Loucy (cell line): ENCODE measurements at regions not wholly inside any gene's neighbourhood (a gene's known extent, or its start where the extent isn't known, plus 50 kb on each side); places are given as distances from the start of the nearest gene placed in this dataset.

Experiments used
- H2AFZ ChIP-seq: fragments of 200-600 bp; sonication (generic); 2 replicates; pipeline ENCODE4 v1.6.0; 2016; ENCODE audit warnings: antibody characterized with exemption, mild to moderate bottlenecking, low read length, moderate library complexity
- H3F3A ChIP-seq: fragments of 200-600 bp; 2 replicates; pipeline ENCODE4 v1.6.0; 2016; ENCODE audit warnings: antibody characterized with exemption, low read depth, mild to moderate bottlenecking
- H3K27me3 ChIP-seq: fragments of 200-600 bp; sonication (generic); 2 replicates; pipeline ENCODE4 v1.6.1; 2014; ENCODE audit warnings: low read length, mild to moderate bottlenecking; ENCODE audit not compliant: insufficient read depth, poor library complexity, severe bottlenecking
- H3K36me3 ChIP-seq: fragments of 200-600 bp; sonication (generic); 2 replicates; pipeline ENCODE4 v1.6.1; 2016; ENCODE audit warnings: low read length; ENCODE audit not compliant: insufficient read depth
- H3K4me1 ChIP-seq: fragments of 200-600 bp; sonication (generic); 2 replicates; pipeline ENCODE4 v1.5.1; 2014; ENCODE audit warnings: low read length, mild to moderate bottlenecking; ENCODE audit not compliant: insufficient read depth, poor library complexity, severe bottlenecking
- H3K4me2 ChIP-seq: fragments of 200-600 bp; sonication (generic); 2 replicates; pipeline ENCODE4 v1.6.0; 2014; ENCODE audit warnings: antibody characterized with exemption, low read length, low read depth, mild to moderate bottlenecking; ENCODE audit not compliant: poor library complexity, severe bottlenecking
- H3K4me3 ChIP-seq: fragments of 200-600 bp; sonication (generic); 2 replicates; pipeline ENCODE4 v1.5.1; 2014; ENCODE audit warnings: low read length, mild to moderate bottlenecking, mixed read lengths; ENCODE audit not compliant: poor library complexity, severe bottlenecking
- H3K79me2 ChIP-seq: fragments of 200-600 bp; sonication (generic); 2 replicates; pipeline ENCODE4 v1.6.1; 2014; ENCODE audit warnings: low read length; ENCODE audit not compliant: insufficient read depth
- H3K9ac ChIP-seq: fragments of 200-600 bp; sonication (generic); 2 replicates; pipeline ENCODE4 v1.6.0; 2014; ENCODE audit warnings: mild to moderate bottlenecking, low read depth, low read length, moderate library complexity; ENCODE audit not compliant: poor library complexity, severe bottlenecking
- H3K9me2 ChIP-seq: fragments of 200-600 bp; sonication (generic); replicated peaks from 2 replicates; pipeline ENCODE4 v1.6.1; 2016; ENCODE audit warnings: low read depth, low read length, mixed read lengths
- H3K9me3 ChIP-seq: fragments of 200-600 bp; sonication (generic); 2 replicates; pipeline ENCODE4 v1.6.1; 2014; ENCODE audit warnings: mild to moderate bottlenecking, antibody characterized with exemption, low read length, low read depth; ENCODE audit not compliant: insufficient read depth
- H4K20me1 ChIP-seq: fragments of 200-600 bp; sonication (generic); 2 replicates; pipeline ENCODE4 v1.6.0; 2014; ENCODE audit warnings: antibody characterized with exemption, low read length, mild to moderate bottlenecking; ENCODE audit not compliant: insufficient read depth, poor library complexity, severe bottlenecking
- EZH2phosphoT487 ChIP-seq: fragments of 200-600 bp; IDR thresholded peaks from 2 replicates; pipeline ENCODE4 v1.6.1; 2018; ENCODE audit warnings: antibody characterized with exemption, mild to moderate bottlenecking, moderate library complexity, borderline replicate concordance
- TF ChIP-seq, protein P1 (sequence below): fragments of 200-600 bp; sonication (generic); conservative IDR thresholded peaks from 2 replicates; pipeline ENCODE4 v1.5.1; 2014; ENCODE audit warnings: mild to moderate bottlenecking, antibody characterized with exemption, low read length

GRCh38 chr14:53531730-53532129 lies 378.6 kb upstream of the DDHD1 start:
- Histone ChIP-seq H3K9ac (no peak overlapping the region), H2AFZ (no peak overlapping the region), H4K20me1 (no peaks in the 10 kb centered on the region), H3K9me2 (no peaks in the 10 kb centered on the region), H3K36me3 (no peaks in the 10 kb centered on the region), H3K4me2 (no peak overlapping the region), H3F3A (no peaks in the 10 kb centered on the region), H3K4me3 (no peak overlapping the region), H3K9me3 (no peaks in the 10 kb centered on the region), H3K79me2 (no peaks in the 10 kb centered on the region), H3K4me1 (no peaks in the 10 kb centered on the region), H3K27me3 (no peaks in the 10 kb centered on the region)
- TF ChIP-seq, protein P1, sequence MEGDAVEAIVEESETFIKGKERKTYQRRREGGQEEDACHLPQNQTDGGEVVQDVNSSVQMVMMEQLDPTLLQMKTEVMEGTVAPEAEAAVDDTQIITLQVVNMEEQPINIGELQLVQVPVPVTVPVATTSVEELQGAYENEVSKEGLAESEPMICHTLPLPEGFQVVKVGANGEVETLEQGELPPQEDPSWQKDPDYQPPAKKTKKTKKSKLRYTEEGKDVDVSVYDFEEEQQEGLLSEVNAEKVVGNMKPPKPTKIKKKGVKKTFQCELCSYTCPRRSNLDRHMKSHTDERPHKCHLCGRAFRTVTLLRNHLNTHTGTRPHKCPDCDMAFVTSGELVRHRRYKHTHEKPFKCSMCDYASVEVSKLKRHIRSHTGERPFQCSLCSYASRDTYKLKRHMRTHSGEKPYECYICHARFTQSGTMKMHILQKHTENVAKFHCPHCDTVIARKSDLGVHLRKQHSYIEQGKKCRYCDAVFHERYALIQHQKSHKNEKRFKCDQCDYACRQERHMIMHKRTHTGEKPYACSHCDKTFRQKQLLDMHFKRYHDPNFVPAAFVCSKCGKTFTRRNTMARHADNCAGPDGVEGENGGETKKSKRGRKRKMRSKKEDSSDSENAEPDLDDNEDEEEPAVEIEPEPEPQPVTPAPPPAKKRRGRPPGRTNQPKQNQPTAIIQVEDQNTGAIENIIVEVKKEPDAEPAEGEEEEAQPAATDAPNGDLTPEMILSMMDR = no peak
- no peak for TF ChIP-seq EZH2phosphoT487

DNA sequence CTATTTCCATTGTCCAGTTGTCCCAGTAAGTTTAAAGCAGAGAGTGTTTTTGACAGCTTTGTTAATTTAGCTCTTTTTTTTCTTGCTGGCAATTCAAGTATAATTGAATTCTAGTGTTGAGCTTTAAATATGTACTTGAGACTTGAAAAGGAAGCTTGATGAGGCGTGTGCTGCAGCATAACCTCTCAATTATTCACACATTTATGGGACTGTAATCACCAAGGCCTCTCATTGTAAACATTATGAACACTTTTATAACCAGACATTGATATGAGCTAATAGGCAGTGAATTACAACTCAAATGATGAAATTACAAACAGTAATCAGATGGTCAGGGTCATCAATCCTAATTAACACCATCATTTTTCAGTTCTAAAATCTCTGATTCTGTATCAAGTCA lies 378.0 kb upstream of the DDHD1 start:
- no peaks in the 10 kb centered on the region for H3K36me3 ChIP-seq
- no peaks in the 10 kb centered on the region for H3F3A ChIP-seq
- TF ChIP-seq EZH2phosphoT487 = no peak
- TF ChIP-seq, protein P1 = no peak
- no peaks in the 10 kb centered on the region for H3K9me3 ChIP-seq
- no peaks in the 10 kb centered on the region for H3K9me2 ChIP-seq
- no peaks in the 10 kb centered on the region for H3K27me3 ChIP-seq
- H3K4me1 ChIP-seq = no peaks in the 10 kb centered on the region
- H4K20me1 ChIP-seq = no peaks in the 10 kb centered on the region
- H3K79me2 ChIP-seq = no peaks in the 10 kb centered on the region
- H3K4me2 ChIP-seq = no peak overlapping the region
- no peak overlapping the region for H3K9ac ChIP-seq
- no peak overlapping the region for H2AFZ ChIP-seq
- no peak overlapping the region for H3K4me3 ChIP-seq

GRCh38 chr14:53529519-53529918 lies 376.4 kb upstream of the DDHD1 start:
- Histone ChIP-seq H3K4me1 (no peaks in the 10 kb centered on the region), H3K36me3 (no peaks in the 10 kb centered on the region), H3K9me2 (no peaks in the 10 kb centered on the region), H3K4me3 (no peak overlapping the region), H2AFZ (no peak overlapping the region), H3K27me3 (no peaks in the 10 kb centered on the region), H3F3A (no peaks in the 10 kb centered on the region), H3K9ac (no peak overlapping the region), H3K79me2 (no peaks in the 10 kb centered on the region), H4K20me1 (no peaks in the 10 kb centered on the region), H3K4me2 (no peak overlapping the region), H3K9me3 (no peaks in the 10 kb centered on the region)
- TF ChIP-seq EZH2phosphoT487 = no peak
- TF ChIP-seq, protein P1 = no peak
